Mesenchymal stem cell (in vitro differentiated cells and primary cell): ENCODE measurements at regions not wholly inside any gene's neighbourhood (a gene's known extent, or its start where the extent isn't known, plus 50 kb on each side); places are given as distances from the start of the nearest gene placed in this dataset.

Source experiments
- DNase-seq: peaks from one replicate; pipeline ENCODE4 v3.0.0-alpha.2; 2013
- H2AFZ ChIP-seq: one replicate; pipeline ENCODE4 v1.6.1; 2013; ENCODE audit warnings: low read depth, mild to moderate bottlenecking, control low read depth, inconsistent platforms, low read length, moderate library complexity
- H2AK5ac ChIP-seq: 2 replicates; pipeline ENCODE4 v1.6.1; 2013; ENCODE audit warnings: low read length, moderate library complexity, mild to moderate bottlenecking, inconsistent platforms; ENCODE audit not compliant: severe bottlenecking
- H2BK120ac ChIP-seq: one replicate; pipeline ENCODE4 v1.6.1; 2013; ENCODE audit warnings: low read depth, mild to moderate bottlenecking, inconsistent platforms, low read length, moderate library complexity
- H2BK12ac ChIP-seq, 2 experiments: one replicate each; pipeline ENCODE4 v1.6.1; 2013; ENCODE audit warnings: inconsistent platforms in 2 of 2, low read length in 2 of 2, mild to moderate bottlenecking in 2 of 2, moderate library complexity in 2 of 2, control low read depth in 1 of 2
- H2BK15ac ChIP-seq: one replicate; pipeline ENCODE4 v1.6.1; 2013; ENCODE audit warnings: mild to moderate bottlenecking, low read depth, inconsistent platforms; ENCODE audit not compliant: poor library complexity, severe bottlenecking
- H2BK5ac ChIP-seq: 2 replicates; pipeline ENCODE4 v1.6.1; 2013; ENCODE audit warnings: low read depth, mild to moderate bottlenecking, low read length, control low read depth, inconsistent platforms; ENCODE audit not compliant: poor library complexity, severe bottlenecking
- H3K14ac ChIP-seq, 2 experiments: one replicate each; pipeline ENCODE4 v1.6.1; 2013; ENCODE audit warnings: inconsistent platforms in 2 of 2, low read length in 2 of 2, control low read depth in 1 of 2, mild to moderate bottlenecking in 1 of 2, moderate library complexity in 1 of 2
- H3K18ac ChIP-seq, 2 experiments: one replicate each; pipeline ENCODE4 v1.6.1; 2013; ENCODE audit warnings: inconsistent platforms in 2 of 2, low read length in 2 of 2, control low read depth in 1 of 2, low read depth in 1 of 2, mild to moderate bottlenecking in 1 of 2
- H3K23ac ChIP-seq, 2 experiments: one replicate each; pipeline ENCODE4 v1.6.1; 2013; ENCODE audit warnings: inconsistent platforms in 2 of 2, low read length in 2 of 2, mild to moderate bottlenecking in 2 of 2, moderate library complexity in 2 of 2, control low read depth in 1 of 2
- H3K27ac ChIP-seq: 2 replicates; pipeline ENCODE4 v1.5.1; 2013; ENCODE audit warnings: mild to moderate bottlenecking, moderate library complexity, low read length, control low read depth, inconsistent platforms; ENCODE audit not compliant: poor library complexity, severe bottlenecking
- H3K27me3 ChIP-seq, 2 experiments: 2 replicates each; pipeline versions ENCODE4 v1.6.1 to v1.7.0; 2013; ENCODE audit warnings: low read length in 2 of 2, mild to moderate bottlenecking in 2 of 2, moderate library complexity in 2 of 2, control low read depth in 1 of 2, inconsistent platforms in 1 of 2; ENCODE audit not compliant: control insufficient read depth in 1 of 2, insufficient read depth in 1 of 2
- H3K36me3 ChIP-seq, 2 experiments: 2 replicates each; pipeline versions ENCODE4 v1.6.1 to v1.7.0; 2013; ENCODE audit warnings: low read length in 2 of 2, control low read depth in 1 of 2, inconsistent platforms in 1 of 2, low read depth in 1 of 2, mild to moderate bottlenecking in 1 of 2; ENCODE audit not compliant: insufficient read depth in 2 of 2, control insufficient read depth in 1 of 2
- H3K4ac ChIP-seq, 2 experiments: one replicate each; pipeline ENCODE4 v1.6.1; 2013; ENCODE audit warnings: inconsistent platforms in 2 of 2, low read length in 2 of 2, mild to moderate bottlenecking in 2 of 2, moderate library complexity in 2 of 2, control low read depth in 1 of 2, low read depth in 1 of 2
- H3K4me1 ChIP-seq: 2 replicates; pipeline ENCODE4 v1.6.1; 2013; ENCODE audit warnings: low read depth, low read length, control low read depth; ENCODE audit not compliant: control insufficient read depth, insufficient read depth
- H3K4me2 ChIP-seq: 2 replicates; pipeline ENCODE4 v1.6.1; 2013; ENCODE audit warnings: low read length, mild to moderate bottlenecking, inconsistent platforms; ENCODE audit not compliant: poor library complexity, severe bottlenecking
- H3K4me3 ChIP-seq, 2 experiments: 2 replicates each; pipeline versions ENCODE4 v1.5.1 to v1.7.0; 2013; ENCODE audit warnings: low read length in 2 of 2, mild to moderate bottlenecking in 2 of 2, control low read depth in 1 of 2, low read depth in 1 of 2; ENCODE audit not compliant: insufficient read depth in 1 of 2
- H3K79me1 ChIP-seq: replicated peaks from 2 replicates; pipeline ENCODE4 v1.6.1; 2013; ENCODE audit warnings: mild to moderate bottlenecking, control low read depth, low read length, inconsistent platforms; ENCODE audit not compliant: poor library complexity, severe bottlenecking
- H3K9ac ChIP-seq: 2 replicates; pipeline ENCODE4 v1.7.0; 2013; ENCODE audit warnings: mild to moderate bottlenecking, low read length, moderate library complexity
- H3K9me3 ChIP-seq: 2 replicates; pipeline ENCODE4 v1.7.0; 2013; ENCODE audit warnings: mild to moderate bottlenecking, low read length; ENCODE audit not compliant: control insufficient read depth
- H4K8ac ChIP-seq: one replicate; pipeline ENCODE4 v1.6.1; 2013; ENCODE audit warnings: inconsistent platforms, mild to moderate bottlenecking, low read length, moderate library complexity
- H4K91ac ChIP-seq: one replicate; pipeline ENCODE4 v1.6.1; 2013; ENCODE audit warnings: mild to moderate bottlenecking, low read length, inconsistent platforms
- WGBS: methylation state at CpG from one replicate; pipeline ENCODE4 v1.1.7; 2013; ENCODE audit warnings: mixed read lengths; 5-methylcytosine and 5-hydroxymethylcytosine counted together

- Histone ChIP-seq H2BK15ac (no peak overlapping the region), H3K9ac (no peak overlapping the region), H3K27ac (peak overlapping the region; percentile 83), H2BK120ac (no peak overlapping the region), H3K4me3 (peak overlapping the region in 1 of 2 experiments; percentile 64), H2BK5ac (no peak overlapping the region), H4K91ac (no peak overlapping the region), H3K23ac (no peak overlapping the region), H3K79me1 (no peaks in the 10 kb centered on the region), H2AFZ (no peak overlapping the region), H4K8ac (no peak overlapping the region), H3K18ac (no peak overlapping the region), H3K9me3 (no peaks in the 10 kb centered on the region), H3K14ac (no peak overlapping the region), H3K4me2 (peak overlapping the region; percentile 51), H2AK5ac (no peak overlapping the region), H3K27me3 (no peaks in the 10 kb centered on the region), H3K36me3 (no peaks in the 10 kb centered on the region), H3K4ac (peak overlapping the region in 1 of 2 experiments; percentile 47), H2BK12ac (no peak overlapping the region), H3K4me1 (no peaks in the 10 kb centered on the region)
- DNase-seq: no peak
- WGBS: 0% methylated on average over 7 of the region's 14 CpGs
Measured at GRCh38 chrY:19567943-19568342, 176.6 kb downstream of the KDM5D start.

- no peak overlapping the region for H2BK15ac ChIP-seq
- H3K9me3 ChIP-seq: no peaks in the 10 kb centered on the region
- peak overlapping the region in 1 of 2 experiments; percentile 64 for H3K4me3 ChIP-seq
- under 1% methylated on average over 38 of the region's 53 CpGs for WGBS
- H4K8ac ChIP-seq: peak overlapping the region; percentile 52
- no peak overlapping the region for H2AK5ac ChIP-seq
- H4K91ac ChIP-seq: peak overlapping the region; percentile 89
- peak overlapping the region; percentile 83 for H3K27ac ChIP-seq
- peak overlapping the region in 1 of 2 experiments; percentile 6 for H3K14ac ChIP-seq
- H2BK120ac ChIP-seq: no peak overlapping the region
- no peak overlapping the region for H3K23ac ChIP-seq
- H3K18ac ChIP-seq: peak overlapping the region in 1 of 2 experiments; percentile 62
- no peaks in the 10 kb centered on the region for H3K27me3 ChIP-seq
- H3K36me3 ChIP-seq: no peaks in the 10 kb centered on the region
- peak overlapping the region; percentile 47 to 51 for H3K4ac ChIP-seq
- peak; percentile 97 for DNase-seq
- no peak overlapping the region for H2BK5ac ChIP-seq
- no peak overlapping the region for H2BK12ac ChIP-seq
- H3K79me1 ChIP-seq: no peaks in the 10 kb centered on the region
- peak overlapping the region; percentile 51 for H3K4me2 ChIP-seq
- no peaks in the 10 kb centered on the region for H3K4me1 ChIP-seq
- H3K9ac ChIP-seq: no peak overlapping the region
- no peak overlapping the region for H2AFZ ChIP-seq
Measured at GRCh38 chrY:19567051-19567921, 177.2 kb downstream of the KDM5D start.

- H3K9me3 ChIP-seq: no peaks in the 10 kb centered on the region
- H4K91ac ChIP-seq: no peak overlapping the region
- H2BK15ac ChIP-seq: no peak overlapping the region
- 66% methylated on average over 4 of the region's 4 CpGs for WGBS
- H3K23ac ChIP-seq: no peak overlapping the region
- H3K4me3 ChIP-seq: no peak overlapping the region
- no peak overlapping the region for H2AFZ ChIP-seq
- no peak overlapping the region for H3K4me2 ChIP-seq
- H3K18ac ChIP-seq: no peak overlapping the region
- H3K27ac ChIP-seq: no peak overlapping the region
- no peak overlapping the region for H3K14ac ChIP-seq
- no peak overlapping the region for H2AK5ac ChIP-seq
- no peak overlapping the region for H2BK120ac ChIP-seq
- no peaks in the 10 kb centered on the region for H3K27me3 ChIP-seq
- peaks cover 1% of the 10 kb centered on the region for H3K79me1 ChIP-seq
- no peak overlapping the region for H2BK12ac ChIP-seq
- H3K4me1 ChIP-seq: no peaks in the 10 kb centered on the region
- peak; percentile 33 for DNase-seq
- no peak overlapping the region for H3K9ac ChIP-seq
- no peak overlapping the region for H4K8ac ChIP-seq
- no peak overlapping the region for H2BK5ac ChIP-seq
- no peaks in the 10 kb centered on the region for H3K36me3 ChIP-seq
- H3K4ac ChIP-seq: no peak overlapping the region
Measured at GRCh38 chrY:19559161-19559560, 185.4 kb downstream of the KDM5D start.

- Histone ChIP-seq H3K27ac (no peak overlapping the region), H2AFZ (no peak overlapping the region), H3K79me1 (no peaks in the 10 kb centered on the region), H4K8ac (no peak overlapping the region), H3K4me1 (no peaks in the 10 kb centered on the region), H2BK5ac (no peak overlapping the region), H3K9ac (no peak overlapping the region), H2BK15ac (no peak overlapping the region), H3K14ac (no peak overlapping the region), H2AK5ac (no peak overlapping the region), H3K18ac (no peak overlapping the region), H3K9me3 (no peaks in the 10 kb centered on the region), H3K4me2 (no peak overlapping the region), H3K36me3 (no peaks in the 10 kb centered on the region), H3K4ac (no peak overlapping the region), H3K27me3 (no peaks in the 10 kb centered on the region), H2BK12ac (no peak overlapping the region), H2BK120ac (no peak overlapping the region), H3K4me3 (no peak overlapping the region), H3K23ac (no peak overlapping the region), H4K91ac (no peak overlapping the region)
- 39% methylated on average over 16 of the region's 18 CpGs for WGBS
- no peak for DNase-seq
Measured at GRCh38 chrY:19549671-19550466, 194.7 kb downstream of the KDM5D start.
